Activated CD4-positive, CD25-positive, alpha-beta regulatory T cell treated with anti-CD3 and anti-CD28 coated beads, Interleukin-2, amount 50 U/mL, for 72 hours (primary cell): ENCODE measurements at regions not wholly inside any gene's neighbourhood (a gene's known extent, or its start where the extent isn't known, plus 50 kb on each side); places are given as distances from the start of the nearest gene placed in this dataset.

Experiments used
- DNase-seq: peaks from one replicate; pipeline ENCODE4 v3.0.0; 2021

DNA sequence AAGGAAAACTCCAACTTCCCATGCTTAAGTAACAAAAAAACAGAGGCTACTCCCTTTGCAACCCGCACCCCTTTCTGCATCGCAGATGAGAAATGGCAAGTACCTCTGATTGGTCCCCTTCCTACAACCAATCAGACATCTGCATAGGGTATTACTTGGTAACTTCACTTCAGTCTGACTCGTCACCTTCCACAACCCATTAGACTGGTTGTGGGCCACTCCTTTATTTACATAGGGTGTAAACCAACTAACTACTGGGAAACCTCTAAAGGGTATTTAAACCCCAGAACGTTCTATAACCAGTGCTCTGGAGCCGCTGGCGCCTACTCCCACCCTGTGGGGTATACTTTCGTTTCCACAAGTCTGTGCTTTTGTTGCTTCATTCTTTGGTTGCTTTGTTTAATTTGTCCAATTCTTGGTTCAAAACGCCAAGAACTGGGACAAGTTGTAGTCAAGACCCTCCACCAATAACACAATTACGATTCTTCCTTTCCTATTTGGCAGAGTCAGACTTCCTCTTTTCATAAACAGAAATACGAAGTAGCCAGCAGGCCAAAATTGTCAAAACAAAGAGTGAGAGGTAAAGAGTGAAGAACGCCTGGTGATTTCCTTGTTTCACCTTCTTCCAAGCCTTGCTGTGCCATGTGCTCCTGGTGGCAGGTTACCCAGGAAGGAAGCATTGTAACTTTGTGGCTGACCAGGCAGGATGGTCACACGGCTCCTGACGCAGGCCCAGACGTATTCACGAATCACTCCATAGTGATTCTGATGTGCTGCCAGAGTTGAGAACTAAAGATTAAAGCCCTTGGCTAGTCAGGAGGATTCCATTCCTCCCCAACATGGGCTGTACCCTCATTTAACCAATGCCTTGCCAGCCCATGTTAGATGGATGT is 477.4 kb downstream of the ARHGEF28 start:
- DNase-seq = no peak

DNA sequence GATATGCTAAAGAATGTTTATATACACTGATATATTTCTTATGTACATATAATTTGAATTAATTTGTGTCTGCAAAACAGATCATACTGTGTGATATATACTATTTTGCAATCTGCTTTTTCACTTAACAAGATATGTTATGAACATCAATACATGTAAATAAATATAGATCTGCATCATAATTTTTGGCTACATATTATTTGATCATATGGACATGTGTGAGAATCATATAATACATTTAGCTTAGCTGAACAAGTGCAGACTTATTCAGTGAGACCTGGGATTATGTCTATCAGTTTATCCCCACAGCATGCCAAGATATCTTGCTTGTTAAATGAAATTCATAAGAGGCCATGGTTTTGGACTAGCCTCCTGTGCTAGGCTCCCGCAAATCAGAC is 474.3 kb downstream of the ARHGEF28 start:
- no peak for DNase-seq

DNA sequence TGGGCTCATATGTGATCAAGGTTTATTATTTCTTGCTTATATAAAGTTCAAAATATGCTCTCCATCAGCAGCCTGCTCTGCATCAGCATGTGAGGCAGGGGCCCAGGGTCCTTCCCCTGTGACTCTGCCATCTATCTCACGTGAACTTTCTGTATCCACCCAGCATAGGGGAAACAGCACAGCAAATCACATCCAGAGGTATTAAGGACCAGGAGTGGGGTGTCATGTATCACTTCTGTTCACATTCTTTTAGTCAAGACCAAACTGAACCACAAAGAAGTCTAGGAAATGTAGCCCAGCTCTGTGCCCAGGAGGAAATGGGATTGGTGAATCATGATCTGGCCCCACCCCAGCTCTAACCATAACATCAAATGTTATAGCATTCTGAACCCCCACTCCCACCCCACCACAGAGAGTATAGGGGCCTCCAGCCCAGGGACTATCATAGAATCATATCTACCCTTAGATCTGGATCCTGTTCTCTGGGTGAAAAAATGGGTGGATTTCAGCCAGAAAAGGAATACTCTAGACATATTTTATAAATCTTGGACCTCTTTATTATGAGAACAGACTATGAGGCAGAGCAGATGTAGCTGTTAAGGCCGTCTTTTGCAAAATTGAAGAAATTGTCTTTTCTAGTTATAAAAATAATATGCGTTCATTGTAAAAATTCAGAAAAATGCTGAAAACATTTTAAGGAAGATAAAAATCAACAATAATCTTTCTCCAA is 473.7 kb downstream of the ARHGEF28 start:
- DNase-seq = no peak

DNA sequence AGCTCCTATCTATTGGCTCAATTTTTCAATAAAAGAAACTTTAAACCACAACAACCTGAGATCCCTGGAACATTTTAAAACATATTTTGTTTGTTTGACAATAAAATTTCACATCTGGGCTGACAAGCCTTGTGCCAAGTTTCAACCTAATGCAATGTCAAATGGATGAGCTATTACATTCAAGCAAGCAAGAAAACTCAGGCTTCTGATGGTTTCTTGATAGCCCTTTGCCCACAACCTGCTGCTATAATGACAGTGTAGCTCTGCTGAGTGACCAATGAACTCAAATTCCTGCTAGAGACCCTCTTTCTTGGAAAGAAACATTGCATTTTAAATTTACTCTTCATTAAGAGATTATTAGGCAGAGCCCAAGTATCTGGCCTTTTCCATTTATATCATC is 472.9 kb downstream of the ARHGEF28 start:
- DNase-seq = no peak

DNA sequence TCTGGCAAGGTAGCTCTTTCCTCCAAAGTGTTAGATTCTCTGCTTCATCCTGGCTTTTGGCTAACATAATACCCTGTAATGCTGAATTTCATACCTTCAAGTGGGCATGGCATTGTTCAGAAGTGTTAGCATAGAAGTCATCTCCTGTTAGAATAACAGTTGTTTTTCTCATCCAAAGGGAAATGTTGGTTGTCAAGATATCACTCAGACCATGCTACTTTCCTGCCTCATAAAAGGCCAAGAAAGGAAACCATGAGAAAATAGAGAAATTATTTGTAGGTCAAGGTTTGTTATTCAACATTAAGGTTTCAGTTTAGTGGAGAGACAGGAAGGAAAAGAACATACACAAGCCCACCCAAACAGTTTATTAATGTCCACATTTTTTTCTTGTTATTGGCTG is 472.5 kb downstream of the ARHGEF28 start:
- no peak for DNase-seq

DNA sequence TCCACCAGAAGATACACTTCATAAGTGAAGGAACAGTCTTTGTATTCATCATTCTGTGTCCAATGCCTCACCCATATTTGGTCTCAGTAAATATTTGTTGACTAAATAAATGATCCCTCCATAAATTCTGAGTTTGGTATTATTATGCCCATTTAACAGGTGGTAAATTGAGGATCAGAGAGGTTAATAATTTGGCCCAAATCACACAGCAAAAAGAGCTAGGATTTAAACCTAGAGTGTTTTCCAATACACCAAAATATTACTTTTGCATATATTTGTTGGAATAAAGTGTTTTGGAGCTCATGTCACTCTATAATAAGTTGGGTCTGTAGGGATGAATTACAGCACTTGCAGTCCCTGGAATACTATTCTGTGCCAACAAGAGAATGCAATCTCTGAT is 470.3 kb downstream of the ARHGEF28 start:
- DNase-seq = no peak

DNA sequence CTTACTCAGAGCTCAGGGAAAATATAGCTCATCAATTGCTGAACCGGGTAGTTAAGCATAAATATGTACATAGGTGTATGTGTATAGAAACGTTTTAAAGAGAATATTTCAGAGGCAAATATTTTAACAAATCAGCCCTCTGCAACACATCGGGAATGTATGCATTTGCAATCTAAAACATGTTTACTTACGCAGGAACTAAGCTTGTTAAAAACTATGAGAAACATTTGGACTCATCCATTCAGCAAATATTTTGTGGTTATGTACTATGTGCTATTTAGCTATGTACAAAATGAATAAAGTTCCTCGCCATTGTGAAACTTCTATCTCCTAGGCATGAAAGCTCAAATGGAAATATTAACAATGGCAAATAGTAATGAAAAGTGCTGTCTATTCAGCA is 469.9 kb downstream of the ARHGEF28 start:
- no peak for DNase-seq

DNA sequence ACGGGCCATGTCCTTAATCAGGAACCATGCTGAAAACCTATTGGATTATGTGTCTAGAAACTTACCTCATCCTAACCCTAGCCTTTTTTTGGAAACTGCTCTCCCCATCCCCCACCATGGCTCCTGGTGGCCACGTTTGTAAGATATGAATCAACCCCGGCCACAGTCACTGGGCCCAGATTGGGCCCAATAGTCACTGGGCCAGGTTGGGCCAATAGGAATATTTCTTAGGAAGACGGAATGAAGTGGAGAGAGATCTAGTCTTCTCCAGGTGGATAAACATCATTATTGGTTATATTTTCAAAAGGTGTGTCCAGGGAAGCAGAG is 468.7 kb downstream of the ARHGEF28 start:
- DNase-seq = no peak

DNA sequence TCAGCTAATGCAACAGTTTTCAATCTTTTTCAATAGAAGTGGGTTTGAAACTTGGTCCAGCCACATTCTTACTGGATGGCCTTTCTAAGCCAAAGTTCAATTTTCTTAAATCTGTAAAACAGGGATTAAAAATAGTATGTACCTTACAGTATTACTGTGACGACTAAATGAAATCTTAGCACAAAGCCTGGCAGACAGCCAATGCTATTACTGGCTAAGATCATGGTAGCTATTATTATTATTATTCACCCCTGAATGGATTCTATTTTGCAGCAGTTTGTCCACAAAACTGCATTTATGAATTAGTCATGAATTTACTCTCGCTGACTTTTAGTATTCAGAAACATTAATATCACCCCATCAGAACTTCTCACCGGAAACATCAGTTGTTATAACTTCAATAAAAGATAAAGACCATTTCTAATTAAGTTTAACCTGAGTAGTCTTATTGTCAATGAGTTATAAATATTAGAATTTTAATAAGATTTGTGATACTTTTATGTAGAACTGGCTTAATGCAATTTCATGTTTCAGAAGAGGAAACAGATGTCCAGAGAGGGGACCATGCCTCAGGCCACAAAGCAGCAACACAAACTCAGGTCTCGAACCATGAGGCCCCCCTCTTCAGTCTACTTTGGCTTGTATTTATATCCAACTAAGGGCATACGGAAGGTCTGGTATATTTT is 468.2 kb downstream of the ARHGEF28 start:
- DNase-seq = no peak

DNA sequence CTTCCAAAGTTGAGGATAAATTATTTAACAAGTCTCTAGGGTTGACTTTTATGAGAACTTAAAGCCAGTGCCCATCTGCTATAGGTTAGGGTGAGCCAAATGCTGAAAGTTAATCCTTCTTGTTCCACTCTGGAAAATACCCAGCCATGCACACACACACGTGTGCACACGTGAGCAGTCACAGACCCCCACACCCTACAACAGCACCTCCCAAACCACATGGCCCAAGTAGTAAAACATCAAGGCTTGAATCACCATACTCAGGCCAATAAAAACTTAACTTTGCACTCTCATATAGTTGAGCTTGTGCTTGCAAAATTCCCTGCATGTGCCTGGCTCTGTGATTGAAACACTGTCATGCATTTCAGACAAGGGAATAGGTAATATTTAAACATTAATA is 467.6 kb downstream of the ARHGEF28 start:
- no peak for DNase-seq

DNA sequence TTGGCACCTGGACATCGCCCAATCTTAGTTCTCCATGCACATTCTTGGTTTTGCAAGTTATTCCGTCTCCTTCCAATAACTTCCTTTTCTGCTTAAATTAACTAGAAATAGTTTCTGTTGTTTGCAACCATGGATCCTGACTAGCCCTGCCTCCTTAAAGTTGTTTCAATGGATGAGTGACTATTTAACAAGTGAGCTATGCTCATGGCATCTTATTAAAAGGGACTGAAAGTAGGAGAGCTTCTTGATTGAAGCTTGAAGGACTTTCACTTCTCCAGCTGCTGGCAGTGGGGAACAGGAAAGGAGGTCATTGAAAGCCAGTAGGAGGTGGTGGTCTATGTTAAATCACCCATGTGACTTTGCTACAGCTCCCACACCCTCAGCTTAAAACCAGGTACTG is 466.8 kb downstream of the ARHGEF28 start:
- no peak for DNase-seq

DNA sequence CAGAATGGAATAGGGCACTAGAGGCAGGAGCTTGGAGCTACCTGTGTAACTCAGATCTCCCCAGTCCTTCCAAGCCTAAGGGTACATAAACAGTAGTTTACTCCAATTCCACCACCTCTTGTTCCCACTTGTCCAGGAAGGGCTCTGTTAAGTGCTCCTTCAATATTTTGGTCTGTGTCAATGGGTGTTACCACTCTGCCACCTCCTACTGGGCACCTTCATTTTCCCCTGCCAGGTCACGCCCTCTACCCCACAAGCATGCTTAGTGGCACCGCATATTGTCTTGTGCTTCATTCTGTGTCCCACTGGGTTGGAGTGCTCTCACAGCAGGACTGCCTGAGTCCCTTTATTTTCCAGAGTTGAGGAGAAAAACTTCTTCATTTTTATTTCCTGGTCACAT is 459.8 kb downstream of the ARHGEF28 start:
- no peak for DNase-seq

DNA sequence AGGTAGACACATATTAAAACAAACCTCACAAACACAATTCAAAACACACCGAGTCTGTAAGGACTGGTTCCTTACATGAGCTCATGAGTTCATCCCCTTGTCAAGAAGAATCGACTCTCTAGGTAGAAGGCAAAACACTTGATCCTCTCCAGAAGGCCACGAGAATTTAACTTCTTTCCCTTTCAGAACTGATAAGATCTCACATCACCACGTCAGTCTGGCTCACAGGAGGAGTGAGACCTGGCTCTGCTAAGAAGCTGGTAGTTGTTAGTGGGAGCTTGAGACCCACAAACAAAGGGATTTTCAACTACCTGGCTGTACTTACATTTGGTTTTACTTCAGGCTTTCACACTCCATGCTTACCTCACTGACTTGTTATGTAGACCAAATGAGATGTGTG is 459.2 kb downstream of the ARHGEF28 start:
- no peak for DNase-seq

DNA sequence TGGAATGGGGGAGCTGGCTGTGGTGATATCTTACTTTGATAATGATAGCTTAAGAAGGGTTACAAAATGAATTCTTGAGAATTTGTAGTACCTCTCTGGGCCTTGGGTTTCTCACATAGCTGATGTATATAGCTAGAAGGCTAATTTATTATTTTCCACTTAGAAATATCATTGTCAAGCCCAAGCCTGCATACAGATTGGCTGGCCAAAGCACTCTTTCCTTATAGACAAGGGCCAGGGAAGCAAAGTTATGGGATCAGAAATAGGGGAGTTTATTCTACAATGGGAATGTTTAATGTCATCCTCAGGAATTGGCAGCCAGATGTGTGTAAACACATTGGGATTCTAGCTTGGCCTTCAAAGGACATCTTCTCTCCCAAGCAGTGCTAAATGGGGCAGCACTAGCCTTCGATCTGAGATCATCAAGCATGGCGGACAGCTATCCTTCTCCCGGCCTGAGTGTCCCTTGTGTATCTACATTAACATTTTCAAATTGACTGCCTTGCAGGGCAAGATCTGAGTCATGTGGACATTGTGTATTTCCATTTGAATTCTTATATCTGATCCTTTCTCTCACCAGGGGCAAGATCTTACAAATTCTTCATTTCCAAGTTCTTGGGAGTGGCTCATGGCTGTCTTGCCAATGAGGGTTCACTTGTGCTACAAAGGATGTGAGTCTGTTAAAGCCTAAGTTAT is 457.2 kb downstream of the ARHGEF28 start:
- DNase-seq = no peak

DNA sequence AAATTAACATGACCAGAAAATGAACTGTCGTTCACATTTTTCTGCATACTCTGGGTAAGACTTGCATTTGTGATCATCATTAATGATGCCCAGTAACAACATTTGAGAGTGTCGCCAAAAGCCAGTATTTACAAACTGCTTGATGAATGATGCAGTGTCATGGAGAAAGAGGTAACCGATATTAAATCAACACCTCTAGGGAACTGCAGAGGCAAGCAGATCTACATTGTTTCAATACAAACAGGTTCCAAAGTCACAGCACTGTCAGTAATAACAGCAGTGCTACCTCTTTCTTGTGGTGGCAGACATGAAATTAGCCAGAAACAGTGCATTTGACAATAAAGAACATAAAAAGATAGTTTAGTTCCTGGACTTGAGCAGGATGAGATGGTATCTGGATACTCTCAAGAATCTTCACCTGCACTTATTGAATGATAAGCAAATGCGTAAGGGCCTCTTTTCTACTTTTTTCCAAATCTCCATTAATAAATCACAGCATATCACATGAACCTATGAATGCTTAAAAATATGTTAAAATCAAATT is 456.6 kb downstream of the ARHGEF28 start:
- no peak for DNase-seq

DNA sequence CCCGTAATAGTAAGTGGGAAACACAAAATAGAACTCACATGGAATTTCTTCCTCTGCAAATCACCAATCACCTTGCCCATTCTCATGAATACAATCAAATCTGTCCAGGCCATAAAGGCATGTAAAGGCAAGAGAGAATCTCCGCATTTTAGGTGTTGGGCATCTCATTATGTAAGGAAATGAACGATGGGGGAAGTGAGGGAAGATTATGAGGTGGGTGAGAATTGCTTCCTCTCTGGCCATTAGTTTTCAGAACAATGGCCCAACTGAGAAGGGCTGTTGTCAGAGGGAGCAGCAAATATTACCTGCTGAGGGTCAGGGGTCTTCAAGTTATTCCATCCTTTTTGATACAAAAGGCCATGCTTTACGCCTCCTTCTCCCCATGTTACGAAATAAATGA is 455.1 kb downstream of the ARHGEF28 start:
- no peak for DNase-seq

DNA sequence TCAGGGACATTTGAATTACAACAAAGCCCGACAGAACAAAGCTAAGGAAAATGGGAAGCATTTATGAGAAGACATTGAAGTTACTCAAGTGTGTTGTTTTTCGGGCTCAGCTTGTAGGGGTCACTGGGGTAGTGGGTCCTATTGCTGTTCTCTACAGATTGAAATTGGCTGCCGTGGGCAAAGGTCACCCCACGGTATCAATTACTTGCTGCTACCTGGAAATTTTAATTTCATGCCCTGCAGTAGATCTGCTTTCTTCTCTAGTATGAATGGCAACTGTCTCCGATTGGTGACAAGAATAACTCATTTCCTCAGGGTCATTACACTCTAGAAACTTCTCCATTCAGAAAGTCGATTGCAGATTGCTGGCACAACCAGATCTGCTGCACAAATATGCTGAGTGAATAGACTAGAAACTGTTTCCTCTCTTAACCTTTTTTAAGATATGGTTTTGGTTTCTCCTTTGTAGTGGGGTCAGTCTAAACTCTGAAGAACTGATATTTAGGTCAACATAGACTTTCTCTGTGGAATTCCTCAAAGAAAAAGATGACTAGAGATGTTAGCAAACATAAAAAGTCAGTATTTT is 454.1 kb downstream of the ARHGEF28 start:
- no peak for DNase-seq

DNA sequence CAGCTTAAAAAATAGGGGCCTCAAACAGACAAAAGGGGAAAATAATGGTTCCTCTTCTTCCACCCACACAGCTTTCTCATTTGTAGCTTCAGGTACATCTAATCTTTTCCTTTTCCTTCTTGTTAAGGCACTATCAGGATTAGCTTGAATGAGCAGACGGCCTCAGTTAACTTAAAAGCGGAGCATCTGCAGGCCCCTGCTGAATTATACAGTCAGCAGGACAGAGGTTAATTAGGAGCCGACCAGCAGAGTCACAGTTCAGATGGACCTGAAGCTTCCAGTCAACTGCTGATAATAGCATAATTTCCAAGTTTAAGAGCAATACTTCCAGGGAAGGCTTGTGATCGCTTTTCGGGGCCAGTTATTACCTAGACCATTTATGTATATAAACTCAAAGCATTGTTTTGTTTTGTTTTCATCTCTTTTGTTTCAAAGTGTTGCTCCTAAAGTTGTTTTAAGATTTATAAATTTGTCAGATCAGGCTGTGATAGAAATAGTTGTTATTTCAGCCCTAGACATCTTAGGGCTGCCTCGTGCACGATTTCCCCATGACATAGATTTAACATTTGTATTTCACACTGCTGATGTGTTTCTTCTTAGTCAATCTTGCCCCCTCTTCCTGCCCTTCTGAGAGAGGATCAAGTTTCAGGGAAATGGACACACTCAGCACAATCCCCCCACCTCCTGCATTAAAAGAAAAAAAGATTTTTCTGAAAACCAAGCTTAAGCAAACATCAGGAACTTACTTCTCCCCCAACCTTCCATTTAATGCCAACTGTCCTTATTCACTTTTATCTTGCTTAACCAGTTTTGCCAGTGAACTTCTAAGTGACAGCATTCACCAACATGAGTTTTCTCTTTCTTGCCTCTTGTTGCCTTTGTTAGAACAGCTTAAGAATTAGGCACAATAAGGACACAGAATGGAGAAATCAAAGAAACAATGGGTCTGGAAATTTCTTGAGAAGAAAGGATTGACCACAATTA is 449.8 kb downstream of the ARHGEF28 start:
- no peak for DNase-seq

DNA sequence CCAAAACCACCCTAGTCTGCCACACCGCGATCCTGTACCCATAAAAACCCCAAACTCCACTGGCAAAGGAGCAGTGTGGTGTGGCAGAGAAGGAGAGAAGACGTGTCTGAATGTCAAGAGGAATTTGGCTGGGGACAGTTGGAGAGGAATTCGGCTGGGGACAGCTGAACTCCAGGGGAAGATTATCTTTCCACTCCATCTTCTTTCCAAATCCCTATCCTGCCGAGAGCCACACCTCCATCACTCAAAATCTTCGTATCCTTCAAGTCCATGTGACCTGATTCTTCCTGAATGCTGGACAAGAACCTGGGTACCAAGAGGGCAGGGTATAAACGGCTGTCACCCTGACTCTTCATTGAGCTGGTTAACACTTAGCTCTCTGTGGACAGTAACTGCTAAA is 448.1 kb downstream of the ARHGEF28 start:
- DNase-seq = no peak

DNA sequence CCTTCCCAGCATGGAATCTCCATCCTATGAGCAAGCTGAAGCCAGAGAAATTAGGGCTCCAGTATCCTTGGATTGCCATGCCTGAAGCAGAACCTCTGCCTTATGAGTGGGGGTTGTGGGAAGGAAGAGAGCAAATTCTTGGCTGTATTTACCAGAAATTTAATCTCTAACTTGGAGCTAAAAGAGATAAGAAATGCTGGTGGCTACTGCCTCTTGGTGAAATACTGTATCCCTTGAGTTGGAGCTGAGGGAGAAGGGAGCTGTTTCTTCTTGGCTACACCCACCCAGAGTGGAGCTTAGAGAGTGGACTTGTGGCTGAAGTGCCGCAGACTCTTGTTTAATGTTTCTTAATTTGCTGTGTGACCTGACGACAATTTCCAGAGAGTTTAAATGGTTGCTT is 447.3 kb downstream of the ARHGEF28 start:
- no peak for DNase-seq

DNA sequence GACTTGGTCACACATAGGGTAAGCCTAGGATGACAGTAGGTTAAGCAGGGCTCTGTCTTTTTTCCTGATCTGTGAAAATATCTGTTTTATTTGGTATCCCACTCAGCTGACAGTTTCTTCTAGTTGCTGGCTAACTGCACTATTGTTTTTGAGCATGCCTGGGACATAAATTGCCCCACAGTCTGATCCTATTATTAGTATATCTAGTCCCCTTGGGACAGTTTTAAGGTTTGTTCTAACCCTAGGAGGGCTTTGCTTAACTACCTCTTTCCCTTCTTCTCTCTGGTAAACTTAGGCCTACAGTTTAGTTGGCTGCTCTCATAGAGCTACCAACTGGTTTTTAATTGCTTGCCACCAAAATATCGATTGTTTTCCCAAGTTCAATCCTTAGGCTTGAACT is 446.6 kb downstream of the ARHGEF28 start:
- no peak for DNase-seq
